ENCODE measurements at regions not wholly inside any gene's neighbourhood (a gene's known extent, or its start where the extent isn't known, plus 50 kb on each side); places are given as distances from the start of the nearest gene placed in this dataset.

DNA sequence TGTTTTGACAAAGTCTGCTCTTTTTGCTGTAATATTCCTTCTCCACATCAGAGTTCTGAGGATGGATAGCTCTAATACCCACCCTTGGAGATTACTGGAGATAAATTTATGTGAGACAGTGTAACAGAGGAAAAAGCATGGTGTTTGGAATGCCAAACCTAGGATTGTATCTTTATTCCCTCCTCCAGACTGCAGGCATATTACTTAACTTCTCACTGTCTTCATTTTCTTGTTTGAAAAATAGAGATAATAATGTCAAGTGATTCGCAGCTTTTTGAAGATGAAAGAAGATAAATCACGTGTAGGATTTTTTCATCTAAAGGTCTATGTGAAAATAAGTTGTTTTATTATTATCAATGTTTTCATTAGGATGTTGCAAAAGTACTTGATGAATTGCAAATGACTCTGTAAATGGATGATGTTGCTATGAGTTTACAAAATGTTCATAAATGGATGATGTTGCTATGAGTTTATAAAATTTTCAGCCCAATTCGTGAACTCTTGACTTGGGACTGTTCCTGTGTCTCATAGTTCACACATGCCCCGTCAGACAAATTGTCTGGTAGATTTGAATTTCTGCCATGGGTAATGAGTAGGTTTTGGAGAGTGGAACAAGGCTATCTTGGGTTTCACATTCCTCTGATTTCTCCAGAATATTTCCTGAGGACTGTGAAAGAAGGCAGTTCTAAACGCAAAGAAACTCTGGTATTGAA lies 113.1 kb upstream of the IGFBP3 start:
- no peak for TF ChIP-seq ZNF384 (IDR thresholded peaks at IDR 0.05)
- no peak for DNase-seq (ENCODE audit: extremely low spot score)
- ChIA-PET CTCF (no interaction called here), POLR2A (no interaction called here)

DNA sequence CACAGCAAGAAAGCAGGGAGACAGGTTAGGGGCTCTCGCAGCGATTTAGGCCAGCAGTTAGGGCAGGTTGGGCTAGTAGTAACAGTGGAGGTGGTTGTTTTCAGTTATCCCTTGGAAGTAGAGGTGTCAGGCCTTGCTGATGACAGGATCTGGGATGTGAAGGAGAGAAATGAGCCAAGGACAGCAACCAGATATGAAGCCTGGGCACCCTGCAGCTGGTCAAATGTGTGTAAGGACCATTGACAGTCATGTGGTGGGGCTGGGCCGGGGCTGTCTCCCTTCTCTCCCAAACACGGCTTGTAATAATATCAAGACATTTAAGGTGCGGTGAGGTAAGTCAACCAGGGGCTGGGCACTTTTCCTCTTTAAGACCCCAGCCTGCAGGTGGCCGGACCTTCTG lies 112.5 kb upstream of the IGFBP3 start:
- no peak for TF ChIP-seq ELF4 (IDR thresholded peaks at IDR 0.05)
- POLR2A ChIA-PET: no interaction called here
- CTCF ChIA-PET: no interaction called here
- no peak for DNase-seq (ENCODE audit: extremely low spot score)

DNA sequence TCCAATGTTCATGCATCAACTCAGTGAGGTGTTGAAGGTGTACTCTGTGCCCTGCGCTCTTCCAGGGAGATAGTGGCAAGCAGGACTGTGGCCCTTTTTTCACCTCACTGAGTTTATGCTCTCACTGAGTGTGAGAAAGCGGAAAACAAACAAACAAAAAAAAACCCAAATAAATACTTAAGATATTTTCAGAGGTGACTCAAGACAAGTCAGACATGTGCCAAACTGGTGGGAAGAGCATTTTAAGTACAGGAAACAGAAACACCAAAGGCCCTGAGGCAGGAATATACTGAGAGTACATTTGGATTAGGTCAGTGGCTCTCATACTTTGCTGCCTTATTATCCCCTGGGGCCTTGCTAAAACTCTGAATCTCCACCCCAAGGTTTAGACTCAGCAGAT lies 111.9 kb upstream of the IGFBP3 start:
- ChIA-PET CTCF (no interaction called here), POLR2A (no interaction called here)
- no peak for DNase-seq (ENCODE audit: extremely low spot score)
- TF ChIP-seq TARDBP (IDR thresholded peaks at IDR 0.05) (no peak), ZNF384 (IDR thresholded peaks at IDR 0.05) (no peak), FOXA1 (IDR thresholded peaks at IDR 0.05) (no peak), SP1 (IDR thresholded peaks at IDR 0.05) (no peak), ARNT (IDR thresholded peaks at IDR 0.05) (no peak), HDGF (IDR thresholded peaks at IDR 0.05; ENCODE audit: borderline replicate concordance) (no peak), CTBP1 (IDR thresholded peaks at IDR 0.05; ENCODE audit: borderline replicate concordance) (no peak), FOXM1 (IDR thresholded peaks at IDR 0.05; ENCODE audit: borderline replicate concordance) (no peak), BHLHE40 (IDR thresholded peaks at IDR 0.05; ENCODE audit: borderline replicate concordance) (no peak), LEF1 (IDR thresholded peaks at IDR 0.05; ENCODE audit: borderline replicate concordance) (no peak), ELF4 (IDR thresholded peaks at IDR 0.05) (no peak), FOXK2 (IDR thresholded peaks at IDR 0.05) (no peak), SUZ12 (IDR thresholded peaks at IDR 0.05) (no peak), L3MBTL2 (conservative IDR thresholded peaks at IDR 0.05) (no peak), NFRKB (IDR thresholded peaks at IDR 0.05) (no peak)
- TF ChIP-seq, protein P1, sequence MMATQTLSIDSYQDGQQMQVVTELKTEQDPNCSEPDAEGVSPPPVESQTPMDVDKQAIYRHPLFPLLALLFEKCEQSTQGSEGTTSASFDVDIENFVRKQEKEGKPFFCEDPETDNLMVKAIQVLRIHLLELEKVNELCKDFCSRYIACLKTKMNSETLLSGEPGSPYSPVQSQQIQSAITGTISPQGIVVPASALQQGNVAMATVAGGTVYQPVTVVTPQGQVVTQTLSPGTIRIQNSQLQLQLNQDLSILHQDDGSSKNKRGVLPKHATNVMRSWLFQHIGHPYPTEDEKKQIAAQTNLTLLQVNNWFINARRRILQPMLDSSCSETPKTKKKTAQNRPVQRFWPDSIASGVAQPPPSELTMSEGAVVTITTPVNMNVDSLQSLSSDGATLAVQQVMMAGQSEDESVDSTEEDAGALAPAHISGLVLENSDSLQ (IDR thresholded peaks at IDR 0.05): no peak

DNA sequence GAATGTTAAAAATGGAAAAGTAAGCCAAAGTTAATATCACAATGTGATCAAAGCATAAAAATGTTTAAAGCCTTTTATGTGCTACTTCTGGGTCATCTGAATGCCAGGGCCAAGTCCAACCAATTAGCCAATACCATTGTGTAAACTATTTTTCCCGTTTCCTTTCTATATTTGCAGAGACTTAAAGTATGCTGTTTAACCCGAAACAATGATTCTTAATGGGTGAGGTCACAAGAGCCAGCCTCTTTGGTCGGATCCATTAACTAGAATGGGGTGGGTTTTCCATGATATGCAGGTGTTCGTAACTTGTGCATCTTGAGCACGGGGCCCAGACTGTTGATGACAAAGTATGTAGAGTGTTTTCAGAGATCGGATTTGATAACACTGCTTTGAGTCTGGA lies 111.3 kb upstream of the IGFBP3 start:
- no peak for DNase-seq (ENCODE audit: extremely low spot score)
- ChIA-PET POLR2A (no interaction called here), CTCF (no interaction called here)
- no peak for TF ChIP-seq ZNF384 (IDR thresholded peaks at IDR 0.05)
- no peak for TF ChIP-seq CTBP1 (IDR thresholded peaks at IDR 0.05; ENCODE audit: borderline replicate concordance)

DNA sequence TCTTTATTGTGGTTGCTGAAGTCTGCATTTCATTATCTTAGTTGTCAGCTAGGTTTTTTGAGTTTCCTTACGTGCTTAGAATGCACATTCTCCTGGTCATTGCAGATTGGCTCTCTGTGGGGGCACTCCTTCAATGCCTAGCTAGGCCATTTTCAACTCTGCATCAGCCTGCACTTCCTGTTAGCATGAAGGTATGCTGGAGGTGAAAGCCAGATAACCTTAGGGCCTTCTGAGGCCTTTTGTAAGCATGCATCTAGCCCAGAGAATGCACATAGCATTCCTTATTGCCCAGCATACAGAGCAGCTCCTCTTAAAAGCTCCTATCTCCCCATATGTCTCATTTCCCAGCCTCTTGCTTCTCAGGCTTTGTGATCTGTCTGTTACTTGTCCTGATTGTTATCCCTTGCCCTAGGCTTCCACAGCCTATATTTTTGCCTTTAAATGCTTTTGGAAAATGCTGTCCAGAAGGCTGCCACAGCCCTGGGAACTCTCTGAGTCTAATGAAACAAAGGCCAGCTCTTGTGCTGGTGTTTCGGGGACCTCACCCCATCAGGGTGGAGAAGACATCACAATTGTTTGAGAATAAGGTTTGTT lies 108.1 kb upstream of the IGFBP3 start:
- no peak for DNase-seq (ENCODE audit: extremely low spot score)
- CTCF ChIA-PET: no interaction called here
- TF ChIP-seq NFRKB (IDR thresholded peaks at IDR 0.05): no peak
- POLR2A ChIA-PET: no interaction called here

DNA sequence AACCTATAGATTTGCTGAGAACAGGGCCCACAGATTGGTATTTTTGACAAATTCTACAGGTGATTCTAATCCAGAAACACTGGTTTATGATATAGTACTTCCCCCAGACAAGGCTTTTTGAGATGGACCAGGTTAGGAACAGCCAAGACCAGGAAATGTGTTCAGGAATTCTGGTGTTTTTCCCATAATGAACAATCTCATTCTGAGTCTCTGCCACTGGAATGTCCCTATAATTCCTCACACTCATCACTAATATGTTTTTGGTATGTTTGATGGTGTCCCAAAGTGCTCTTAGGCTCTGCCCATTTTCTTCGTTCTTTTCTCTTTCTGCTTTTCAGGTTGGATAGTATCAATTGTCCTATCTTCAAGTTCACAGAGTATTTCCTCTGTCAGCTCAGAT lies 107.2 kb upstream of the IGFBP3 start:
- CTCF ChIA-PET: no interaction called here
- TF ChIP-seq NFRKB (IDR thresholded peaks at IDR 0.05): no peak
- no peak for TF ChIP-seq SUZ12 (IDR thresholded peaks at IDR 0.05)
- no peak for TF ChIP-seq FOXA1 (IDR thresholded peaks at IDR 0.05)
- no peak for TF ChIP-seq LEF1 (IDR thresholded peaks at IDR 0.05; ENCODE audit: borderline replicate concordance)
- TF ChIP-seq ELF4 (IDR thresholded peaks at IDR 0.05): no peak
- no peak for TF ChIP-seq HDGF (IDR thresholded peaks at IDR 0.05; ENCODE audit: borderline replicate concordance)
- no peak for TF ChIP-seq ZNF384 (IDR thresholded peaks at IDR 0.05)
- no peak for TF ChIP-seq FOXM1 (IDR thresholded peaks at IDR 0.05; ENCODE audit: borderline replicate concordance)
- TF ChIP-seq CTBP1 (IDR thresholded peaks at IDR 0.05; ENCODE audit: borderline replicate concordance): no peak
- TF ChIP-seq, protein P1 (IDR thresholded peaks at IDR 0.05): no peak
- no peak for TF ChIP-seq FOXK2 (IDR thresholded peaks at IDR 0.05)
- TF ChIP-seq BHLHE40 (IDR thresholded peaks at IDR 0.05; ENCODE audit: borderline replicate concordance): no peak
- TF ChIP-seq L3MBTL2 (conservative IDR thresholded peaks at IDR 0.05): no peak
- TF ChIP-seq ARNT (IDR thresholded peaks at IDR 0.05): no peak
- TF ChIP-seq SP1 (IDR thresholded peaks at IDR 0.05): no peak
- TF ChIP-seq TARDBP (IDR thresholded peaks at IDR 0.05): no peak
- no peak for DNase-seq (ENCODE audit: extremely low spot score)
- POLR2A ChIA-PET: no interaction called here

DNA sequence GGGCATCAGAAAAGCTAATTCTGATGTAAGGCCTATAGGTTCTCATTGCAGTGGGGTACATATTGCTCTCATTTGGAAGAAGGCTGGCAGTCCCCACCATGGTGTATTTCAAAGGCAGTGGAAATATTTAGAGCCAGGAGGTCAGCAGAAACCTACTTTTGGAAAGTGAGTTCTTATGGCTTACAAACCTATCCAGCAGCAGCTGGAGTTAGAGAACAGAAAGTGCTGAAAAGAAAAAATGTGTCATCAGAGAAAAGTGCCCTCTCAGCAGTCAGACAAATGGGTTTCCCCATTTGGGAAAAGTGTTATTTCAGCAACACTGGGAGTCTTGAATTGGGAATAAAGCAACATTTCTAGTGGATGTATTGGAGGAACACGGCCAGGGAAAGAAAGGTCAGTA lies 105.7 kb upstream of the IGFBP3 start:
- no peak for TF ChIP-seq NFRKB (IDR thresholded peaks at IDR 0.05)
- TF ChIP-seq CTBP1 (IDR thresholded peaks at IDR 0.05; ENCODE audit: borderline replicate concordance): no peak
- no peak for TF ChIP-seq FOXM1 (IDR thresholded peaks at IDR 0.05; ENCODE audit: borderline replicate concordance)
- TF ChIP-seq, protein P1 (IDR thresholded peaks at IDR 0.05): no peak
- no peak for TF ChIP-seq ELF4 (IDR thresholded peaks at IDR 0.05)
- TF ChIP-seq LEF1 (IDR thresholded peaks at IDR 0.05; ENCODE audit: borderline replicate concordance): no peak
- TF ChIP-seq L3MBTL2 (conservative IDR thresholded peaks at IDR 0.05): no peak
- TF ChIP-seq HDGF (IDR thresholded peaks at IDR 0.05; ENCODE audit: borderline replicate concordance): no peak
- TF ChIP-seq ARNT (IDR thresholded peaks at IDR 0.05): no peak
- no peak for TF ChIP-seq FOXA1 (IDR thresholded peaks at IDR 0.05)
- no peak for TF ChIP-seq ZNF384 (IDR thresholded peaks at IDR 0.05)
- no peak for TF ChIP-seq FOXK2 (IDR thresholded peaks at IDR 0.05)
- CTCF ChIA-PET: no interaction called here
- no peak for DNase-seq (ENCODE audit: extremely low spot score)
- POLR2A ChIA-PET: no interaction called here

Data from HEK293T (cell line).